ENCODE measurements at regions not wholly inside any gene's neighbourhood (a gene's known extent, or its start where the extent isn't known, plus 50 kb on each side); places are given as distances from the start of the nearest gene placed in this dataset.
"Not testable (repeated sequence)": the region's sequence is repeated elsewhere in the genome, so short reads cannot be mapped to it uniquely, and the experiment has no call there.

- DNase-seq = no peak
These were observed 108.4 kb upstream of the SLC6A11 start for GRCh38 chr3:10707400-10708215.

DNA sequence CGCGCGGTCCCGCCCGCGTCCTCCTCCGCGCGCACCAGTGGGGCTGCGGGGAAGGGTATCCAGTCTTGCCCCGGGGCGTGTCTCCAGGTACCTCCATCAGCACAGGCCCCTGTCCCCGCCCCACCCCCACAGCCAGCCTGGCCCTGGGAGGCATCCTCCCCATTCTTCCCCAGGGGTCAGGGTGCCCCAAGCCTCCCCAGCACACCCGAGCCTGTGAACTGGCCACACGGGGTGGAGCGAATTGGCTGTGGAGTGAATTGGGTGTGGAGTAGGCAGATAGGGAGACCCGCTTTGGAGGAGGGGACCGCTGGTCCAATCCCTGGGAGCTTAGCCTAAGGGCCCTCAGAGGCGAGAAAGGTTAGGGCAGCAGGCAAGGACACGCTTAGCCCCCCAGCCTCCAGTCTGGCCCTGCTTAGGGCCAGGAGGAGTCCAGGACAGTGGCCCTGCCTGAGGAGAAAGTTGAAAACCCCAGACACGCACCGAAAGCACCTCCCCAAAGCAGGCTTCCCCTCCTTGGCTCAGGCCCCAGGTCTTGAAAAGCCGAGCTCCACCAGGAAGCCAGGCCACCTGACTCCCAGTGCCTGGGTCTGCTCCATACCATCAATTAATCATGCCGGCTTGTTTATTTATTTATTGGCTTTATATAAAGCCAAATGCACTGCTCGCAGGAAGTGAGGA lies 107.7 kb upstream of the SLC6A11 start:
- no peak for DNase-seq

DNA sequence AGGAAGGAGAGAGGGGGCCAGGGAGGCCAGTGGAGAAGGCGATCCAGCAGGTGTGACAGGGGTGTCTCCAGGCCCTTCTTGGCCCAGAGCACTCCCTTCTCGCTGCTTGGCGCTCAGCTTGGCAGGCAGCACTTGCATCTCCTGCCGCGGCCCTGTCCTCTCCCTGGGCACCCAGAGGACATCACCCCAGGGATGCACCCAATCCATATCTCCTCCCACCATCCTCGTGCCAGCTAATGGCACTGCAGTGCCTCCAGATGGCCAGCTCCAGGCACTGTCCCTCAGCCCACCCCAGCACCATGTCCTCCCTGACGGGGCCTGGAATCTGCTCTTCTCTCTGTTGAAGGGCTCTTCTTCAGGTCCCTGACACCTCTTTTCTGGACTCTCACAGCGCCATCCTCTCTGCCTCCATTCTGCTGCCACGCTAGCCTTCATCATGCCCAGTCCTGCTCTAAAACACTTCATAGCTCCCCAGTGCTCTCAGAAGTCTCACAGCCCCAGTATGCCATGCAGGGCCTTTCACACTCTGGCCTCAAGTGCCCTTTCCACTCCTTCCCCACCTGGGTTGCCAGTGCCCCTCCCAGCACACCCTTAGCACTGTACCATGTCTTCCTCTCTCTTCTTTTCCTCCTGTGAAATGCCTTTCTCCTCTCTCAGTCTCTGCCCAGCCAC lies 106.8 kb upstream of the SLC6A11 start:
- peak; percentile 51 for DNase-seq

- no peak for DNase-seq
These were observed 103.9 kb upstream of the SLC6A11 start for GRCh38 chr3:10712121-10712520.

- DNase-seq = no peak
These were observed 102.4 kb upstream of the SLC6A11 start for GRCh38 chr3:10713656-10714055.

DNA sequence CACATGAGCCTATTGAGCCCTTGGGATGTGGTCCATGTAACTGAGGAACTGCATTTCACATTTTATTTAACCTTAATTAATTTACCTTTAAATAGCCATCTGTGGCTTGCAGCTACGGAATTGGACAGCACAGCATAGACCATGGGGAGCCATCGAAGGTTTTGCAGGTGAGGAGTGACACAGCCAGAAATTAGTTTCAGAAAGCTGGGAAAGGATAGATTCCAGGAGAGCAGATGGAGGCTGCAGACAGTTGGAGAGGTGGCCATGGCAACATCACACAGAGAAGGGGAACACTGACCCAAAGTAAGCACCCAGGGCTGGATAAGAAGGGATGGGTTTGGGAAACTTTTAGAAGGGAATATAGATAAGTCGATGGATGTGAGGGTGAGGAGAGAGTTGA lies 100.1 kb upstream of the SLC6A11 start:
- DNase-seq = no peak

GRCh38 chr3:10716964-10717363 lies 99.1 kb upstream of the SLC6A11 start:
- DNase-seq = no peak

DNA sequence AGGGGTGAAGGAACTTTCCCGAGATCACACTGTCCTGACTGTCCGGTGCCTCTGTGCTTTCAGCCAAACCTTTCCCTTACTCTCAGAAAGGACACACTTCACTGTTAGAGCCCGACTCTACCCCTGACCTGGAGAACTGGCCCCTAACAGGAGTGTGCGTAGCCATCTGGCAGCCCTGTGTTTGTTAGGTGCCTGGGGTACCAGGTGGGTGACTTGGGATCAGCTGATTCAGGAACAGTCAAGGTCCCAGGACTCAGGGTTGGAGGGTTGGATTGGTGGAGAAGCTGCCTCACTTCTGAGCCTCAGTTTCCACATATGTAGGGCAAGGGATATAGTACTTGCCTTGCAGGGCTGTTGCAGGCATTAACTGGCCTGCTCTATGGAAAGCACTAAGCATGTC lies 98.3 kb upstream of the SLC6A11 start:
- DNase-seq = no peak

DNA sequence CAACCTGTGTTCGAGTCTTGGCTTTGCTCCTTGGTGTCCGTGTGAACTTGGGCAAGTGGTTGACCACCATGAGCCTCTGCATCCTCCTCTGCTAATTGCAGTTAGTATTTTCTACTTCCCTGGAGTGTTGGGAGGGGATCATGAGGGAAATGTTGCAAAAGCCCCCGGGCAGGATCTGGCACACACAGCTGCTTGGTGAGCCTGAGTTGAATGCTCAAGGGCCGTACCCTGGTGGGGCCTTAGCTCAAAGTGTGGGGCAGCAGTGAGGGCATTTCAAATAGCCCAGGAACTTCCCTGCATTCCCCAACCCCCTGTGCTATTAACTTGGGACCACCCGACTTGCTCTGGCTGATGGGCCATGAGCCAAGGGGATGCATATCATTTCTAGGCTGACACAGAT lies 94.9 kb upstream of the SLC6A11 start:
- DNase-seq = no peak

DNA sequence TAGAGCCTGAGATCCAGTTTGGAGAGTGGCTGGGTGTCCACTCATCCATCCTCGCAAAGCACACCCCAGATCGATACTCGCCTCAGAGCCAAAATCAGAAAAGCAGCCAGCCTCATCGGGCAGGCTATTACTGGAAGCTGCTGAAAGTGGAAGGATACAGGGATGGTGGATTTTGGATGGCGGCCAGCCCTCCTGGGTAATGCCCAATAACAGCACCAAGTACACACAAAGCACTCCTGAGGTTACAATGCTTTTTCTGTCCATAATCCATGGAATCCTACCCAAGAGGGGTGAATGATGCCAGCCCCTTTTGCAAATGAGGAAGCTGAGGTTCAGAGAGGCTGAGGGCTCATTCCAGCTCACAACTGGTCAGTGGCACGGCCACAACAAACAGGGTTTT lies 93.1 kb upstream of the SLC6A11 start:
- no peak for DNase-seq

DNA sequence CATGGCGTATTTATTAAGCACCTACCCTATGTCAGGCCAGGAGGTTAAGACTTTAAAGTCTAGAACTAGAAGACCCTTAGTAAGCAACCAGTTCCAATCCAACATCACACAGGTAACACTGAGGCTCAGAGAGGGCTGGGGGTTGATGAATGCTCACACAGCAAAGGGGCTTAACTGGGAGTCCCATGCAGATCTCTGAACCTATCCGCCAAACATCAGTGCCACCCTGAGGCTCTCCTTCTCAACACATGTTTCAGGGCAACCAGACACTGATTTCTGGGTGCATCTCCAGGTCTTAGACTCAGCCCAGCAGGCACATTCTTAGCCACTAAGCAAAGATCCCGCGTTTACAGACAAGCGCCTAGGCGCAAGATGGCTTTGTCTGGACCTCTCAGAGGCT lies 92.0 kb upstream of the SLC6A11 start:
- no peak for DNase-seq

DNA sequence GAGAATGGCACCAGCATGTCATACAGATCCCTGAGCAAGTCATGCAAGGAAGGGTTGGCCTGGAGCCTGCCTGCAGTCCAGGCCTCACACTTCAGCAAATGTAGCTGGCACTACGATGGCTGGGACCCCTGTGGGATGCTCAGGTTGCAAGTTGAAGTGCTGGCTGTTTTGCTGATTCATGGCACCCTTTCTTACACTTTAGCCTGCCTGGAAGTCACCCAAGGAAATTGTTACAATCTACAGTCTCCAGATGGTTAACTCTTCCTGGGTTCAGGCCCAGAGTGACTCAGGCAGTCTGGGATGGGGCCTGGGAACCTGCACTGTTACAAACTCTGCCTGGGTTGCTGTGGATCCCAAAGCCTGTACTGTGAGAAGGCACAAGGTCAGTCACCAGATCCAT lies 91.0 kb upstream of the SLC6A11 start:
- no peak for DNase-seq

GRCh38 chr3:10725846-10726245 lies 90.2 kb upstream of the SLC6A11 start:
- DNase-seq = no peak

- no peak for DNase-seq
These were observed 89.2 kb upstream of the SLC6A11 start for GRCh38 chr3:10726787-10727186.

GRCh38 chr3:10729439-10729838 lies 86.6 kb upstream of the SLC6A11 start:
- DNase-seq = no peak

DNA sequence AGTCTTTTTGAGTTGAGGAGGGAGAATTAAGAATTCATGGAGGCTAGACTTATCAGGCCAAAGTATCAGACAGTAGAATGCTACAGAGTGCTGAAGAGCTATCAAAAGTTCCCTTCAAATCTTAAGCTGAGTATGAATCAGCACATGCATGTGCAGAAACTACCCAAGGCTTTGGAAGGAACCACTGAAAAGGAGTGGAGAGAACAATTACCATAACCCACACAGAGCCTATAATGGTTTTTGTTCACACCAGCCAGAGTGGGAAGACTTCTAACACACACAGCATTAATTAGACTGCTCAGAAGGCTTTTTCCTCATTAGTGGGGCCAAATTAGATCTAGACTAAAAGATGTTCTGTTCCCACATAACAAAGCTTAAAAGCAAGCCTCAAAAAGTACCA lies 83.7 kb upstream of the SLC6A11 start:
- DNase-seq = no peak

DNA sequence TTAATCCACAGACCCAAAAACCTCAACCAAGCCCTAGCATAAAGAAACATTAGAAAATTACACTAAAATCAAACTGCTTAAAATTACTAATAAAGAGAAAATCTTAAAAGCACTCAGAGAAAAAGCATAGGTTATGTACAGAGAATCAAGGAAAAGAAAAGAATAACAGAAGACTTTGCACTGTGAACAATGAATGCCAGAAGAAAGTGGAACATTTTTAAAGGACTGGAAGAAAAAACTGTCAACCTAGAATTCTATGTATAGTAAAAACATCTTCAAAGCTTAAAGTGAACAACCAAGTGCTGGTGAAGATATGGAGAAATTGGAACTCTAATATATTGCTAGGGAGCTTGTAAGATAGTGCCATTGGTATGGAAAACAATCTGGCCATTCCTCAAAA lies 82.7 kb upstream of the SLC6A11 start:
- no peak for DNase-seq

GRCh38 chr3:10736444-10736843 lies 79.6 kb upstream of the SLC6A11 start:
- DNase-seq = not testable (repeated sequence)

DNA sequence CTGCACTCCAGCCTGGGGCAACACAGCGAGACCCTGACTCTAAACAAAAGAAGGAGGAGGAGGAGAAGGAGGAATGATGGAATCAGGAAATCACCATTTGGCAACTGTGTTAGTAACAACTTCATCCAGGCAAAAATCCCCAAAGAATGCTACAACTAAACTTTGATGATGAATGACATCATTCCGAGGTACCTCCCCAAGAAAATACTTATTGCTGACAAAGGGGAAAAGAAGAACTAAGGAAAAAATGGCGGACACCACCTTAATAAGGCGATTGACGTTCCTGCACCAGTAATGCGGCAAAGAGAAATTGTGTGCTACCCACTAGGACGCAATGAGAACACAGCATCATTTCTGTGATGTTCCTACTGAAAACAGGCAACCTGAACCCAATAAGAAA lies 78.2 kb upstream of the SLC6A11 start:
- no peak for DNase-seq

- DNase-seq = no peak
These were observed 77.2 kb upstream of the SLC6A11 start for GRCh38 chr3:10738688-10739372.

DNA sequence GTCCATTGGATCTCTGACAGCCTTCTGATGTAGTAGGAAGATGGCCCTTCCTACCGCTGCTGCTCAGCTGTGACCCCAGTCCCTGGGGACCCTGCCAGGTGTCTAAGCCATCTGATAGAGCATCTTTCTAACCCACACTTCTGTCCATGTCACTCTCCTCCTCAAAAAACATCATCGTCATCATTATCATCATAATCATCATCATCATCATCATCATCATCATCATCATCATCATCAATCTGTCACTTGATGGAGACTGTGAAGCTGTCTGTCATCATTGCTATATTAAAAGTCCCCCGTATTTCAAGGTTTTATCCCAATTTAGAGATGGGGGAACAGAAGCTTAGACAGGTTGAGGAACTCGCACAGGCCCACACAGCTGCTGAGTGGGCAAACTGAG lies 75.1 kb upstream of the SLC6A11 start:
- no peak for DNase-seq

DNA sequence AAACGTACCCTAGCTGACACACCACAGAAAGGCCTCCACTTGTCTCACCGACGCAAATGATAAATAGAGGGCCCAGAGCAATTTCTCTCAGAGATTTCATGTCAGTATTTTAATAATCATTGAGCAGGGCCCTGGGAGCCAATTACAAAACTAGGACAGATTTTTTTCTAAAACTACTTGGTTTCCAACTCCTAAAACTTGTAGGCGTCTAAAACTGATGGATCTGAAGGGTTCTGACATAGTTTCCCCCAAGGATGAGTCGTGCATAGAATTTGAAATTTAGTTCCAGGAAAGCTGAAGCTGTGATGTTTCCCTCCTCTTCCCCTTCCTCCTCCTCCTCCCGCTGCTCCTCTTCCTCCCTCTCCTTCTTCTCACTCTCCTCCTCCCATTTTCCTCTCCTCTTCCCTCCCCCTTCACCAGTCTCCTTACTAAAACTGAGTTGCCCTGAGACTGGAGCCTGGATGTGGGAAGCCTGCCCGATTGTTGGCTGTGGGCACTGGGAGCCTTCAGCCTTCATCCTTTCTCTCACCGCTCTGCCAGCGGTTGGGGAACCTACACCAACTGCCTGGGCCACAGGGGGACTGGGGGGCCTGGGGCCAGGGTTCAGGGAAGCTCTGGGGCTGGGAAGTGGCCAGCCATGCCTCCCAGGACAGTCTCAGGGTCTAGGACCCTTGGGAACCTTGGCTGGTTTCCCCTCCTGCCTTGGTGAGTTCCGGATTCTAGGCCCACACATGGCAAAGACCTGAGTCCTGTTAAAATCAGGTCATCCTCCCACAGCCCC lies 73.9 kb upstream of the SLC6A11 start:
- no peak for DNase-seq

Data from 8988T (cell line).